Thyroid gland (tissue), 4 donors: ENCODE measurements at regions not wholly inside any gene's neighbourhood (a gene's known extent, or its start where the extent isn't known, plus 50 kb on each side); places are given as distances from the start of the nearest gene placed in this dataset.

Experiments
- CTCF ChIP-seq, 6 experiments: fragments of 200-600 bp in 3 of 6; fragments of 450-650 bp in 3 of 6; sonication (generic) in 3 of 6; IDR thresholded peaks; one replicate each; pipeline ENCODE4 v1.5.1; 2016 to 2019; ENCODE audit warnings: antibody characterized with exemption in 6 of 6, mild to moderate bottlenecking in 2 of 6, inconsistent platforms in 1 of 6, moderate library complexity in 1 of 6
- POLR2A ChIP-seq, 2 donors: fragments of 450-650 bp; IDR thresholded peaks; one replicate each; pipeline ENCODE4 v1.6.1; 2017; ENCODE audit warnings: antibody characterized with exemption in 2 of 2, mild to moderate bottlenecking in 2 of 2, moderate library complexity in 1 of 2

GRCh38 chr12:112685321-112685720 lies 106.2 kb upstream of the RPH3A start:
- TF ChIP-seq CTCF (IDR thresholded peaks at IDR 0.05) (no peak), POLR2A (IDR thresholded peaks at IDR 0.05) (no peak)
